Fibroblast of mammary gland (primary cell): ENCODE measurements at regions not wholly inside any gene's neighbourhood (a gene's known extent, or its start where the extent isn't known, plus 50 kb on each side); places are given as distances from the start of the nearest gene placed in this dataset.

Experiments used
- DNase-seq: peaks from one replicate; pipeline ENCODE4 v3.0.0-alpha.2; 2010; ENCODE audit warnings: low read depth
- H3K4me3 ChIP-seq: 2 replicates; pipeline ENCODE4 v1.5.1; 2011; ENCODE audit warnings: low read depth, mild to moderate bottlenecking, low read length, moderate library complexity; ENCODE audit not compliant: control insufficient read depth
- CTCF ChIP-seq: conservative IDR thresholded peaks from 2 replicates; pipeline ENCODE4 v1.5.1; 2011; ENCODE audit warnings: low read depth, low read length, inconsistent platforms; ENCODE audit not compliant: control insufficient read depth, insufficient read depth

GRCh38 chr18:78125206-78125896 is 854.3 kb upstream of the SALL3 start:
- no peak overlapping the region for H3K4me3 ChIP-seq
- TF ChIP-seq CTCF, result no peak
- no peak for DNase-seq

GRCh38 chr18:78126106-78126505 is 853.5 kb upstream of the SALL3 start:
- TF ChIP-seq CTCF, result no peak
- DNase-seq, result no peak
- H3K4me3 ChIP-seq, result no peak overlapping the region

GRCh38 chr18:78126536-78126935 is 853.1 kb upstream of the SALL3 start:
- TF ChIP-seq CTCF, result no peak
- DNase-seq, result no peak
- H3K4me3 ChIP-seq, result no peak overlapping the region

GRCh38 chr18:78127041-78127440 is 852.6 kb upstream of the SALL3 start:
- TF ChIP-seq CTCF, result no peak
- no peak for DNase-seq
- H3K4me3 ChIP-seq, result no peak overlapping the region

- no peak for DNase-seq
- no peak for TF ChIP-seq CTCF
- no peak overlapping the region for H3K4me3 ChIP-seq
Observed at GRCh38 chr18:78128004-78128403, 851.6 kb upstream of the SALL3 start.

- no peak for TF ChIP-seq CTCF
- DNase-seq, result no peak
- H3K4me3 ChIP-seq, result no peak overlapping the region
Observed at GRCh38 chr18:78129260-78129659, 850.4 kb upstream of the SALL3 start.
